ENCODE measurements at regions not wholly inside any gene's neighbourhood (a gene's known extent, or its start where the extent isn't known, plus 50 kb on each side); places are given as distances from the start of the nearest gene placed in this dataset.
A peak's percentile ranks its signal among the peaks of the same experiment; 100 is the strongest.

DNA sequence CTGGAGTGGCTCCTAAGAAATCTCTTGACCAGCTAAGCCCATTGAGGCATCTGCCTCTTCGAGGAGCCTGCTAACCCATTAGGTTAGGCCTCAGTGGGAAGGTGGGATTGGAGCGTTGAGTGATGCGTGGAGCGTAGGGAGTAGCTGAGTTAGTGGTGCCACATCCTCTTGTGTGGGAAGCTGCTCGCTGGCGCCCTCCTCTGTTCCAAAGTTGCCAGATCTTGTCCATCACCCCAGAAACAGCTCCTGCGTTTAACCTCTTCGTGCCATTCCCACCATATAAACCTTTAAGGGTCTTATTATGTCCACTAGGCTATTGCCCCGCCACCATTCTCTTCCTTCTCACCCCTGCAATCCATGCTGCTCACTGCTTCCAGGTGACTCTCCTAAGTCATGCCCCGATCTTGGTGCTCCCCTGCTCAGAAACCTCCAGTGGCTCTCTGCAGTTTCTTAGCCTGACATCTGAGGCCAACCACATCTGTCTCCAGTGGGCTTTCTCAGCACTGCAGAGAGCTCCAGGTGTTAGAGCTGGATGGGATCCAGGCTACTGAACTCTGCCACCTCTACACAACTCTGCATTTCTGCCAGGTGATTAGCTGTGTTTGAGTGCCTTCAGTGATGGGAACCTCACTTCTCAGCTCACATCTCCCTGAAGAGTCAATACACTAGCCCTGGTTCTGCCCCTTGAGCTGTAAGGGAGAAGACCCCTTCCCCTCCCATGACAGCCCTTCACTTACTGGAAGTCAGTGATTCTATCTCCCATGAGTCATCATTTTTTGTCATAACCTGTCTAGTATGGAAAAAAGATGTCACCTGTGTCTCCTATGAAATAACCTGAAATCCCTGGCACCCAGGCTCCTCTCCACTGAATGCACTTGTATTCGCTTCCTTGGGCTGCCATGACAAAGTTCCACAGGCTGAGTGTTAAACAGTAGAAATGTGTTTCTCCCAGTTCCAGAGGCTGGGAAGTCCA lies 65.0 kb upstream of the FGFR2 start:
- peak in 4 of 10 donors; percentile 32 to 86 (median 54) for DNase-seq
- intact Hi-C loops (cut with DNase I) = no loop called here

- intact Hi-C loops (cut with DNase I) = no loop called here
Observed at GRCh38 chr10:121662531-121662930, 64.3 kb upstream of the FGFR2 start.

DNA sequence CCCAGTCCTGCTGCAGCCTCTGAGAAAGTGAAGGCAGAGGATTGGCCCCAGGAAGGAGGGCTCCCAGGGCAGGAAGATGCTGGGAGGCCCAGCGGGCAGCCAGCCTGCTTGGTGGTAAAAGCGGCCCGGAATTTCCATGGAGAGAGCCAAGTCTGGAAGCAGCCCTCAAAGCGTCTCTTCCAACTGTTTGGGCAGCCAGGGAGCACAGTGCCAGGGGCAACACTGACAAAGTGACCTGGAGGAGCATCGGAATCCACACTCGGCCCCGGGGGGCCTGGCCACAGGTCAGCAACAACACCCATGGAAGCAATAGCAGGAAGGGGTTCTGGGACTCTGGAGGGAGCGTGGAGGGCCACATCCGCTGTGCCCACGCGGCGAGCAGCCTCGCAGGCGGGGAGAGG lies 63.2 kb upstream of the FGFR2 start:
- no peak for DNase-seq

More at GRCh38 chr10:121662531-121662930, 64.3 kb upstream of the FGFR2 start:
- DNase-seq = no peak

DNA sequence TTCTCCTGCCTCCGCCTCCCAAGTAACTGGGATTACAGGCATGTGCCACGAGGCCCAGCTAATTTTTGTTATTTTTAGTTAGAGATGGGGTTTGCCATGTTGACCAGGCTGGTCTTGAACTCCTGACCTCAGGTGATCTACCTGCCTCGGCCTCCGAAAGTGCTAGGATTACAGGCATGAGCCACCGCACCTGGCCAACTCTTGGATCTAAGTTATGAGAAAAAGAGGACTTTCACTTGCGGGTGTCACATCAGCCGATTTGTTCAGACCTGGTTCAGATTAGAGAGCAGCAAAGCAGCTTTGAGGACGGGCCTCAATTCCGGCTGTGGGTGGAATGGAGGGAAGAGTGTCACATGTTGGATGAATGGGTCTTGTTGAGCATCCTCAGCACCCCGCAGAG lies 61.0 kb upstream of the FGFR2 start:
- no peak for DNase-seq
- intact Hi-C loops (cut with DNase I) = no loop called here

More for the DNA sequence above, 63.2 kb upstream of the FGFR2 start:
- intact Hi-C loops (cut with DNase I) = no loop called here

DNA sequence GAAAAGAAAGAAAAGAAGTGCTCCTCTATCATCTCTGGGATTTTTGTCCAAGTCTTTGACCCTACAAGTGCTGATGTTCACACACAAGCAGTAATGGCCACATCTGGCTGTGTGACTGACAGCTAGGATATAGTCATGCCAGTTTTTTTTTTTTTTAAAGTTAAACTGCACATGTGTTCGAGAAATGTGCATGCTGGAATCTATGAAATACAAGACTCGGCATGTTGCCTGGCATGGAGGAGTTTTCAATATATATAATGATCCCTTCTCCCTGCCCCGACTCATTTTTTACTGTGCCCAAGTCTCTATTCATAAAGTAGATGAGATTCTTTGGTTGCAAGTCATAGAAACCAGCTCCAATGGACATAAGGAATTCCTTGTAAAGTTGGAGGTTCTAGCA lies 60.4 kb upstream of the FGFR2 start:
- intact Hi-C loops (cut with DNase I) = no loop called here
- no peak for DNase-seq

GRCh38 chr10:121658111-121658510 lies 59.9 kb upstream of the FGFR2 start:
- intact Hi-C loops (cut with DNase I) = no loop called here
- no peak for DNase-seq

- intact Hi-C loops (cut with DNase I) = no loop called here
- no peak for DNase-seq
Observed at GRCh38 chr10:121655254-121656144, 57.3 kb upstream of the FGFR2 start.

DNA sequence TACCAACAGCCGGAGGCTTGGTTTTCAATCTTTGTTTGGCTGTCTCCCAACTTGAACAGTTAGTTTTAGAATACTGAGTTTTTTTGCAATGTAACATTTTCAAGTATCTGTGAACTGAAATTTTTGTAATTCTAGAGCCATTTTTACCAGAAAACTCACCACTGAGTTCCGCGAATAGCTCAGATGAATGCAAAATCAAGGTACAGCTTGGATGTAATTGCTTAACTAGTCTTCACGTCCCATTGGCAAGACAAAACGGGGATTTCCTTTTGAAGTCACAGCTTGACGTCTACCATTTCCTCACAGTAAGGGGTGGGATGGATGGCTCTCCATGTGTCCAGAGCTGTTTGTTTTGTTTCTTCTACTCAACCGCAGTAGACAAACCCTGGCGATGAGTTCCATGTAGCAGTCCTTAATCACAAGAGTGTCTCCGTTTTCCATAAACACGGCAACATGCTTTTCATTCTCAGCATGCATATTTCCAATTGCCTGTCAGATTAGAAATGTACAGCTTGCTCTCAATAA lies 55.8 kb upstream of the FGFR2 start:
- no peak for DNase-seq
- intact Hi-C loops (cut with DNase I) = no loop called here

DNA sequence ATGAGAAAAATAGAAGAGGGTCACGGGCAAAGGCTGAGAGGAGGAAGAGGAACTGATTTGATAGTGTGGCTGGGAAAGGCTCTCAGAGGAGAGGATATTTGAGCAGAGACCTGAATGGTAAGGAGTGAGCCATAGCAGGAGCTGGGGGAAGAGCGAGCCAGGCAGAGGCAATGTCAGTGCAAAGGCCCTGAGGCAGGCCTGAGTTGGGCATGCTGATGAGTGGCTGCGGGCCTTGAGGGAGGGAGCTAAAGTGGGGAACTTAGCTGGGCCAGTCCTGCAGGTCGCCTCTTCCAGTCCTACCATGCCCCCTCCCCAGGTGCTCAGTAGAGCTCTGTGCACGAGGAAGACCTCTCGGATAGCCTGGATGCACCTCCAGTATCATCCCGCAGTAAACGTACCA lies 55.4 kb upstream of the FGFR2 start:
- no peak for DNase-seq
- intact Hi-C loops (cut with DNase I) = no loop called here

GRCh38 chr10:121648493-121648892 lies 50.2 kb upstream of the FGFR2 start:
- intact Hi-C loops (cut with DNase I) = no loop called here
- DNase-seq = peak in 2 of 10 donors; percentile 52 to 61

DNA sequence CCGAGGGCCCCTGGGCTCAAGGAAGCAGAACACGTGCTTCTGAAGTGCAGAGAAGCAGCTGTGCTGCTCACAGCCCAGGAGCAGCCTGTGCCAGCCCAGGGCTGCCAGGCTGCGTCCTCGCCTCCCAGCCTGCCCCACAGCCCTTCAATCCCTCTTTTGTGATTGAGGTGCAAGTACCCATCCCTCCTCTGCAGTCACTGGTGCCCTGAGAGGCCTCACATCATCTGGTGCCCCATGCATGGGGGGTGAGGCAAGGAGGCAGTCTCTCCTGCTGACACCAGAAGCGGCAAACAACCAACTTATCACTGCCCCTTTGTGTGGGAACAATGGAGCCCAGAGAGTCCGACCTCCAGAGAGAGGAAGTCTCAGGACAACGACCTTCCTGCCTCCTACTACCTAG lies 49.8 kb upstream of the FGFR2 start:
- intact Hi-C loops (cut with DNase I) = no loop called here
- peak in 8 of 10 donors; percentile 21 to 91 (median 48) for DNase-seq

All from posterior cingulate gyrus (tissue), 11 donors.